ENCODE measurements at regions not wholly inside any gene's neighbourhood (a gene's known extent, or its start where the extent isn't known, plus 50 kb on each side); places are given as distances from the start of the nearest gene placed in this dataset.

DNA sequence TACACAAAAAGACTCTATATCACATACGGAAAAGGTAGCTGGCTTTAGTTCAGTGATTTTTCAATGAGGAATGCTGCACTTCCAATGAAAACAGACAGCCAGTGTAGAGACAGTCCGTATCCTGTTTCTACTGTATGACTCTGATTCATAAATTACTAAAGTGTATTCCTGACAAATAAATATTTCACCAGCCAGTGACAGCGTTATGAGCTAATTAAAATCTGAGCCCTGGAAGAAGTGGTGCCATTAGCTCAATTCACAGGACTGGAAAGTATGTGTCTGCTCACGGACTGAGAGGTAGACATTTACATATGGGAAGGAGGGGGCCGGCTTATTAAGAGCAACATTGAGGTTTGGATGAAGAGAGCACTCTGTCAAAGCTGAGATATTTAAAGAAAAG, 207.9 kb upstream of the RBFOX1 start:
- ATAC-seq, result no peak
- Histone ChIP-seq H3K36me3 (no peaks in the 10 kb centered on the region), H3K4me3 (no peak overlapping the region), H3K27ac (no peak overlapping the region), H3K4me1 (no peaks in the 10 kb centered on the region), H3K27me3 (no peaks in the 10 kb centered on the region), H3K9me3 (no peaks in the 10 kb centered on the region)
- TF ChIP-seq POLR2A (IDR thresholded peaks at IDR 0.05), result no peak
- TF ChIP-seq, protein P1, sequence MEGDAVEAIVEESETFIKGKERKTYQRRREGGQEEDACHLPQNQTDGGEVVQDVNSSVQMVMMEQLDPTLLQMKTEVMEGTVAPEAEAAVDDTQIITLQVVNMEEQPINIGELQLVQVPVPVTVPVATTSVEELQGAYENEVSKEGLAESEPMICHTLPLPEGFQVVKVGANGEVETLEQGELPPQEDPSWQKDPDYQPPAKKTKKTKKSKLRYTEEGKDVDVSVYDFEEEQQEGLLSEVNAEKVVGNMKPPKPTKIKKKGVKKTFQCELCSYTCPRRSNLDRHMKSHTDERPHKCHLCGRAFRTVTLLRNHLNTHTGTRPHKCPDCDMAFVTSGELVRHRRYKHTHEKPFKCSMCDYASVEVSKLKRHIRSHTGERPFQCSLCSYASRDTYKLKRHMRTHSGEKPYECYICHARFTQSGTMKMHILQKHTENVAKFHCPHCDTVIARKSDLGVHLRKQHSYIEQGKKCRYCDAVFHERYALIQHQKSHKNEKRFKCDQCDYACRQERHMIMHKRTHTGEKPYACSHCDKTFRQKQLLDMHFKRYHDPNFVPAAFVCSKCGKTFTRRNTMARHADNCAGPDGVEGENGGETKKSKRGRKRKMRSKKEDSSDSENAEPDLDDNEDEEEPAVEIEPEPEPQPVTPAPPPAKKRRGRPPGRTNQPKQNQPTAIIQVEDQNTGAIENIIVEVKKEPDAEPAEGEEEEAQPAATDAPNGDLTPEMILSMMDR (IDR thresholded peaks at IDR 0.05), result no peak
- WGBS, 4 donors, result 51 to 63% (median 60%) methylated on average over 5 of the region's 5 CpGs
- intact Hi-C loops (cut with DNase I), result no loop called here
- DNase-seq, result no peak

DNA sequence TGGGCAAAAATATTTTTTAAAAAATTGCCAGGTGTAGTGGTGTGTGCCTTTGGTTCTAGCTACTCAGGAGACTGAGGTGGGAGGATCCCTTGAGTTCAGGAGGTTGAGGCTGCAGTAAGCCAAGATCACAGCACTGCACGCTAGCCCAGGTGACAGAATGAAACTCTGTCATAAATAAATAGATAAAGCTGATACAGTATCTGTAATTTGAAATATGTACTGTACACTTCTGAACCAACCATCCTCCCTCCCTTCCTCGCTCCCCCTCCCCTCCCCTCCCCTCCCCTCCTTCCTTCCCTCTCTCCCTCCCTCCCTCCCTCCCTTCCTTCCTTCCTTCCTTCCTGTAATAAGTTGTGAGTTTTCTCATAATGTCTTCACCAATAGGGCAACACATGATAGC, 208.4 kb upstream of the RBFOX1 start:
- Histone ChIP-seq H3K9me3 (no peaks in the 10 kb centered on the region), H3K4me1 (no peaks in the 10 kb centered on the region), H3K36me3 (no peaks in the 10 kb centered on the region), H3K4me3 (no peak overlapping the region), H3K27ac (no peak overlapping the region), H3K27me3 (no peaks in the 10 kb centered on the region)
- DNase-seq, result no peak
- TF ChIP-seq, protein P1 (IDR thresholded peaks at IDR 0.05), result no peak
- intact Hi-C loops (cut with DNase I), result no loop called here
- 65 to 77% (median 69%) methylated on average over 2 of the region's 2 CpGs for WGBS, 4 donors
- ATAC-seq, result no peak

DNA sequence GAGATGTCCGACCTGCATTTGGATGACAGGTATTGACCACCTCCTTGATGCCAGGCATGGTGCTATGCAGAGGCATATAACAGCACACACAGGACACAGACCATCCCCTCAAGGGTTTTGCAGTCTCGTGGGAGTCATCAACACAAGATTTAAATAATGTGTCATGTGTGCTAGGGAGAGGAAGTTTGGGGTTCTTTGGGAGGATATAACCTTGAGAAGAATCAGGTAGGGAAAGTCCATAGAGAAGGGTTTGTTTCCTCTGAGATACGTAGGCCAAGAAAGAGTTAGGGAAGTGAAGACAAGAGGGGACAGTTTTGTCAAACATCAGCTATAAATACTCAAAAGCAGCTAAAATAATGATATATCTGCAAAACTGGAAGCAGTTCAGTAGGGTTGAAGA, 215.9 kb upstream of the RBFOX1 start:
- Histone ChIP-seq H3K4me3 (no peak overlapping the region), H3K27me3 (peaks cover 0 to 27% (median 0%) of the 10 kb centered on the region in 9 donors), H3K4me1 (no peaks in the 10 kb centered on the region), H3K9me3 (no peaks in the 10 kb centered on the region), H3K27ac (no peak overlapping the region), H3K36me3 (no peaks in the 10 kb centered on the region)
- WGBS, 4 donors, result 63 to 74% (median 72%) methylated on average over 3 of the region's 3 CpGs
- DNase-seq, result no peak
- intact Hi-C loops (cut with DNase I), result no loop called here
- TF ChIP-seq POLR2A (IDR thresholded peaks at IDR 0.05), result no peak
- TF ChIP-seq, protein P1 (IDR thresholded peaks at IDR 0.05), result no peak
- ATAC-seq, result no peak

DNA sequence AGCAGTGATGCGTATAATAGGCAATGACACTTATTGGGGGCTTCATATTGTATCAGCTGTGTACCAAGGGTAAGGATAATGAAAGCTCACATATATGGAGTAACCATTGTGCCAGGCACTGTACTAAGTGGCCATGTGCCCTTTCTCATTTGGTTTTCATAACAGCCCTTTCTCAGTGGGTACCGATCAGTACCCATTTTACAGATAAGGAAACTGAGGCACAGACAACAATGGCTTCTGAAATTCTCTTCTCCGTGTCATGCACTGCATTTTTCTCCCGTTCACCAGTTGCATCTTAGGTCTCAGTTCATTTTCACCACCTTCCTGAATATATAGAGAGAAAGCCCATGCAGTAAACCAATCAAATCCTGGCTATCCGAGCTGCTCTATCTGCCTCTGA, 216.7 kb upstream of the RBFOX1 start:
- H3K36me3 ChIP-seq, result no peaks in the 10 kb centered on the region
- no peak for DNase-seq
- H3K4me1 ChIP-seq, result no peaks in the 10 kb centered on the region
- 72 to 82% (median 78%) methylated on average over 5 of the region's 5 CpGs for WGBS, 4 donors
- ATAC-seq, result no peak
- H3K4me3 ChIP-seq, result no peak overlapping the region
- H3K27ac ChIP-seq, result no peak overlapping the region
- intact Hi-C loops (cut with DNase I), result no loop called here
- no peak for TF ChIP-seq POLR2A (IDR thresholded peaks at IDR 0.05)
- TF ChIP-seq, protein P1 (IDR thresholded peaks at IDR 0.05), result no peak
- H3K27me3 ChIP-seq, result peaks cover 0 to 27% (median 0%) of the 10 kb centered on the region in 9 donors
- no peaks in the 10 kb centered on the region for H3K9me3 ChIP-seq

All from heart left ventricle (tissue), 16 donors.